ENCODE measurements at regions not wholly inside any gene's neighbourhood (a gene's known extent, or its start where the extent isn't known, plus 50 kb on each side); places are given as distances from the start of the nearest gene placed in this dataset.

- H3K27ac Mint-ChIP-seq, result no peak overlapping the region
These were observed 259.9 kb downstream of the FOXD2 start for GRCh38 chr1:47697616-47698335.

GRCh38 chr1:47699492-47700235 lies 261.8 kb downstream of the FOXD2 start:
- no peaks in the 10 kb centered on the region for H3K36me3 Mint-ChIP-seq (ENCODE audit: low read depth)
- no peaks in the 10 kb centered on the region for H3K9me3 Mint-ChIP-seq
- H3K27me3 Mint-ChIP-seq, result no peaks in the 10 kb centered on the region
- H3K4me1 Mint-ChIP-seq (ENCODE audit: low read depth), result no peaks in the 10 kb centered on the region
- H3K4me3 Mint-ChIP-seq, result no peak overlapping the region
- H3K27ac Mint-ChIP-seq, result no peak overlapping the region

More at GRCh38 chr1:47697616-47698335, 259.9 kb downstream of the FOXD2 start:
- Mint-ChIP-seq H3K9me3 (no peaks in the 10 kb centered on the region), H3K4me1 (ENCODE audit: low read depth) (no peaks in the 10 kb centered on the region), H3K36me3 (ENCODE audit: low read depth) (no peaks in the 10 kb centered on the region), H3K27me3 (no peaks in the 10 kb centered on the region), H3K4me3 (no peak overlapping the region)

GRCh38 chr1:47701283-47701682 lies 263.4 kb downstream of the FOXD2 start:
- H3K4me1 Mint-ChIP-seq (ENCODE audit: low read depth), result no peaks in the 10 kb centered on the region
- H3K9me3 Mint-ChIP-seq, result no peaks in the 10 kb centered on the region
- H3K27ac Mint-ChIP-seq, result no peak overlapping the region
- H3K27me3 Mint-ChIP-seq, result peaks cover 11% of the 10 kb centered on the region
- H3K4me3 Mint-ChIP-seq, result no peak overlapping the region
- no peaks in the 10 kb centered on the region for H3K36me3 Mint-ChIP-seq (ENCODE audit: low read depth)

- Mint-ChIP-seq H3K27me3 (peaks cover 14% of the 10 kb centered on the region), H3K4me3 (no peak overlapping the region), H3K36me3 (ENCODE audit: low read depth) (no peaks in the 10 kb centered on the region), H3K9me3 (no peaks in the 10 kb centered on the region), H3K27ac (no peak overlapping the region), H3K4me1 (ENCODE audit: low read depth) (no peaks in the 10 kb centered on the region)
These were observed 264.1 kb downstream of the FOXD2 start for GRCh38 chr1:47701741-47702515.

GRCh38 chr1:47703156-47703825 lies 265.4 kb downstream of the FOXD2 start:
- Mint-ChIP-seq H3K27ac (no peak overlapping the region), H3K36me3 (ENCODE audit: low read depth) (no peaks in the 10 kb centered on the region), H3K27me3 (peaks cover 25% of the 10 kb centered on the region), H3K4me3 (no peak overlapping the region), H3K9me3 (no peaks in the 10 kb centered on the region), H3K4me1 (ENCODE audit: low read depth) (no peaks in the 10 kb centered on the region)

- Mint-ChIP-seq H3K4me3 (no peak overlapping the region), H3K4me1 (ENCODE audit: low read depth) (no peaks in the 10 kb centered on the region), H3K27ac (no peak overlapping the region), H3K9me3 (no peaks in the 10 kb centered on the region), H3K36me3 (ENCODE audit: low read depth) (no peaks in the 10 kb centered on the region), H3K27me3 (peaks cover 31% of the 10 kb centered on the region)
These were observed 266.2 kb downstream of the FOXD2 start for GRCh38 chr1:47703981-47704596.

- Mint-ChIP-seq H3K4me1 (ENCODE audit: low read depth) (peaks cover 6% of the 10 kb centered on the region), H3K9me3 (no peaks in the 10 kb centered on the region), H3K36me3 (ENCODE audit: low read depth) (no peaks in the 10 kb centered on the region), H3K27me3 (peaks cover 43% of the 10 kb centered on the region), H3K27ac (no peak overlapping the region), H3K4me3 (no peak overlapping the region)
These were observed 267.8 kb downstream of the FOXD2 start for GRCh38 chr1:47705517-47706130.

GRCh38 chr1:47707503-47707902 lies 269.7 kb downstream of the FOXD2 start:
- H3K4me3 Mint-ChIP-seq, result no peak overlapping the region
- no peaks in the 10 kb centered on the region for H3K9me3 Mint-ChIP-seq
- peaks cover 7% of the 10 kb centered on the region for H3K4me1 Mint-ChIP-seq (ENCODE audit: low read depth)
- H3K36me3 Mint-ChIP-seq (ENCODE audit: low read depth), result no peaks in the 10 kb centered on the region
- H3K27ac Mint-ChIP-seq, result no peak overlapping the region
- peaks cover 62% of the 10 kb centered on the region for H3K27me3 Mint-ChIP-seq

- H3K27ac Mint-ChIP-seq, result no peak overlapping the region
- no peaks in the 10 kb centered on the region for H3K9me3 Mint-ChIP-seq
- peaks cover 68% of the 10 kb centered on the region for H3K27me3 Mint-ChIP-seq
- H3K36me3 Mint-ChIP-seq (ENCODE audit: low read depth), result no peaks in the 10 kb centered on the region
- H3K4me3 Mint-ChIP-seq, result no peak overlapping the region
- peaks cover 7% of the 10 kb centered on the region for H3K4me1 Mint-ChIP-seq (ENCODE audit: low read depth)
These were observed 270.2 kb downstream of the FOXD2 start for GRCh38 chr1:47708019-47708535.

GRCh38 chr1:47708658-47709018 lies 270.8 kb downstream of the FOXD2 start:
- Mint-ChIP-seq H3K4me1 (ENCODE audit: low read depth) (peaks cover 7% of the 10 kb centered on the region), H3K9me3 (no peaks in the 10 kb centered on the region), H3K27me3 (peaks cover 73% of the 10 kb centered on the region), H3K4me3 (no peak overlapping the region), H3K36me3 (ENCODE audit: low read depth) (no peaks in the 10 kb centered on the region), H3K27ac (no peak overlapping the region)

- no peak overlapping the region for H3K4me3 Mint-ChIP-seq
- H3K36me3 Mint-ChIP-seq (ENCODE audit: low read depth), result no peaks in the 10 kb centered on the region
- H3K27me3 Mint-ChIP-seq, result peaks cover 78% of the 10 kb centered on the region
- H3K9me3 Mint-ChIP-seq, result no peaks in the 10 kb centered on the region
- no peak overlapping the region for H3K27ac Mint-ChIP-seq
- peaks cover 7% of the 10 kb centered on the region for H3K4me1 Mint-ChIP-seq (ENCODE audit: low read depth)
These were observed 271.4 kb downstream of the FOXD2 start for GRCh38 chr1:47709019-47709871.

GRCh38 chr1:47709872-47710231 lies 272.0 kb downstream of the FOXD2 start:
- H3K4me3 Mint-ChIP-seq, result no peak overlapping the region
- no peaks in the 10 kb centered on the region for H3K36me3 Mint-ChIP-seq (ENCODE audit: low read depth)
- H3K27ac Mint-ChIP-seq, result no peak overlapping the region
- peaks cover 7% of the 10 kb centered on the region for H3K4me1 Mint-ChIP-seq (ENCODE audit: low read depth)
- H3K9me3 Mint-ChIP-seq, result no peaks in the 10 kb centered on the region
- peaks cover 84% of the 10 kb centered on the region for H3K27me3 Mint-ChIP-seq

GRCh38 chr1:47710329-47711071 lies 272.7 kb downstream of the FOXD2 start:
- H3K4me1 Mint-ChIP-seq (ENCODE audit: low read depth), result peaks cover 7% of the 10 kb centered on the region
- no peaks in the 10 kb centered on the region for H3K9me3 Mint-ChIP-seq
- no peak overlapping the region for H3K4me3 Mint-ChIP-seq
- no peak overlapping the region for H3K27ac Mint-ChIP-seq
- H3K36me3 Mint-ChIP-seq (ENCODE audit: low read depth), result no peaks in the 10 kb centered on the region
- H3K27me3 Mint-ChIP-seq, result peaks cover 88% of the 10 kb centered on the region

Data from stimulated activated naive CD8-positive, alpha-beta T cell treated with anti-CD3 and anti-CD28 coated beads, Interleukin-15, Interleukin-2, amounts not matched to agents 100 ng/mL and 50 ng/mL, for 24 hours (primary cell).